ENCODE measurements at regions not wholly inside any gene's neighbourhood (a gene's known extent, or its start where the extent isn't known, plus 50 kb on each side); places are given as distances from the start of the nearest gene placed in this dataset.

- Mint-ChIP-seq H3K27ac (no peak overlapping the region), H3K27me3 (peaks cover 0 to 8% (median 0%) of the 10 kb centered on the region in 5 donors), H3K9me3 (peaks cover 0 to 23% (median 9%) of the 10 kb centered on the region in 11 donors), H3K36me3 (peaks cover 0 to 8% (median 0%) of the 10 kb centered on the region in 5 donors), H3K4me3 (no peak overlapping the region), H3K4me1 (peaks cover 0 to 7% (median 0%) of the 10 kb centered on the region in 7 donors)
- ChIA-PET POLR2A (no interaction called here), CTCF (no interaction called here)
- no peak overlapping the region for H3K4me3 ChIP-seq (ENCODE audit: low read length)
- no peaks in the 10 kb centered on the region for H3K27me3 ChIP-seq (ENCODE audit: control insufficient read depth in 2 of 2, insufficient read depth in 2 of 2, low read length in 2 of 2)
- no peaks in the 10 kb centered on the region for H3K4me1 ChIP-seq (ENCODE audit: control insufficient read depth in 2 of 2, insufficient read depth in 2 of 2, low read length in 2 of 2)
- no peak overlapping the region for H3K27ac ChIP-seq (ENCODE audit: low read depth, low read length)
- ATAC-seq (no peak), DNase-seq (no peak)
- intact Hi-C loops (cut with micrococcal nuclease), result no loop called here
- no peaks in the 10 kb centered on the region for H3K36me3 ChIP-seq (ENCODE audit: control insufficient read depth in 2 of 3, insufficient read depth in 3 of 3, low read length in 3 of 3)
- no peaks in the 10 kb centered on the region for H3K9me3 ChIP-seq (ENCODE audit: control insufficient read depth in 2 of 3, low read length in 3 of 3)
These were observed 193.0 kb downstream of the BTBD3 start for GRCh38 chr20:12110711-12111110.

GRCh38 chr20:12111431-12112088 is 193.9 kb downstream of the BTBD3 start:
- no peak overlapping the region for H3K27ac Mint-ChIP-seq
- H3K9me3 ChIP-seq (ENCODE audit: control insufficient read depth in 2 of 3, low read length in 3 of 3), result no peaks in the 10 kb centered on the region
- H3K9me3 Mint-ChIP-seq, result peaks cover 0 to 21% (median 7%) of the 10 kb centered on the region in 11 donors
- peaks cover 0 to 8% (median 0%) of the 10 kb centered on the region in 5 donors for H3K36me3 Mint-ChIP-seq
- peaks cover 0 to 8% (median 0%) of the 10 kb centered on the region in 5 donors for H3K27me3 Mint-ChIP-seq
- ATAC-seq, result no peak
- H3K27me3 ChIP-seq (ENCODE audit: control insufficient read depth in 2 of 2, insufficient read depth in 2 of 2, low read length in 2 of 2), result no peaks in the 10 kb centered on the region
- peaks cover 0 to 7% (median 0%) of the 10 kb centered on the region in 7 donors for H3K4me1 Mint-ChIP-seq
- H3K4me3 ChIP-seq (ENCODE audit: low read length), result no peak overlapping the region
- no peak overlapping the region for H3K4me3 Mint-ChIP-seq
- H3K4me1 ChIP-seq (ENCODE audit: control insufficient read depth in 2 of 2, insufficient read depth in 2 of 2, low read length in 2 of 2), result no peaks in the 10 kb centered on the region
- no peak overlapping the region for H3K27ac ChIP-seq (ENCODE audit: low read depth, low read length)
- H3K36me3 ChIP-seq (ENCODE audit: control insufficient read depth in 2 of 3, insufficient read depth in 3 of 3, low read length in 3 of 3), result no peaks in the 10 kb centered on the region
- ChIA-PET POLR2A (no interaction called here), CTCF (no interaction called here)
- intact Hi-C loops (cut with micrococcal nuclease), result no loop called here
- no peak for DNase-seq

- Mint-ChIP-seq H3K4me3 (no peak overlapping the region), H3K36me3 (peaks cover 0 to 8% (median 0%) of the 10 kb centered on the region in 5 donors), H3K27me3 (peaks cover 0 to 8% (median 0%) of the 10 kb centered on the region in 5 donors), H3K4me1 (peaks cover 0 to 7% (median 0%) of the 10 kb centered on the region in 7 donors), H3K9me3 (peaks cover 0 to 17% (median 6%) of the 10 kb centered on the region in 11 donors), H3K27ac (no peak overlapping the region)
- Histone ChIP-seq H3K9me3 (ENCODE audit: control insufficient read depth in 2 of 3, low read length in 3 of 3) (no peaks in the 10 kb centered on the region), H3K27me3 (ENCODE audit: control insufficient read depth in 2 of 2, insufficient read depth in 2 of 2, low read length in 2 of 2) (no peaks in the 10 kb centered on the region), H3K36me3 (ENCODE audit: control insufficient read depth in 2 of 3, insufficient read depth in 3 of 3, low read length in 3 of 3) (no peaks in the 10 kb centered on the region), H3K27ac (ENCODE audit: low read depth, low read length) (no peak overlapping the region), H3K4me3 (ENCODE audit: low read length) (no peak overlapping the region), H3K4me1 (ENCODE audit: control insufficient read depth in 2 of 2, insufficient read depth in 2 of 2, low read length in 2 of 2) (no peaks in the 10 kb centered on the region)
- CTCF ChIA-PET, result no interaction called here
- POLR2A ChIA-PET, result no interaction called here
- no peak for ATAC-seq
- no peak for DNase-seq
- intact Hi-C loops (cut with micrococcal nuclease), result no loop called here
These were observed 194.4 kb downstream of the BTBD3 start for GRCh38 chr20:12112089-12112474.

GRCh38 chr20:12112665-12113064 is 195.0 kb downstream of the BTBD3 start:
- intact Hi-C loops (cut with micrococcal nuclease), result no loop called here
- ATAC-seq, result no peak
- no peaks in the 10 kb centered on the region for H3K36me3 ChIP-seq (ENCODE audit: control insufficient read depth in 2 of 3, insufficient read depth in 3 of 3, low read length in 3 of 3)
- ChIA-PET POLR2A (no interaction called here), CTCF (no interaction called here)
- H3K9me3 Mint-ChIP-seq, result peaks cover 0 to 13% (median 5%) of the 10 kb centered on the region in 11 donors
- H3K4me1 Mint-ChIP-seq, result peaks cover 0 to 7% (median 0%) of the 10 kb centered on the region in 7 donors
- peaks cover 0 to 8% (median 0%) of the 10 kb centered on the region in 5 donors for H3K27me3 Mint-ChIP-seq
- no peak overlapping the region for H3K4me3 ChIP-seq (ENCODE audit: low read length)
- H3K9me3 ChIP-seq (ENCODE audit: control insufficient read depth in 2 of 3, low read length in 3 of 3), result no peaks in the 10 kb centered on the region
- no peak overlapping the region for H3K4me3 Mint-ChIP-seq
- H3K36me3 Mint-ChIP-seq, result peaks cover 0 to 8% (median 0%) of the 10 kb centered on the region in 5 donors
- no peak overlapping the region for H3K27ac Mint-ChIP-seq
- no peaks in the 10 kb centered on the region for H3K4me1 ChIP-seq (ENCODE audit: control insufficient read depth in 2 of 2, insufficient read depth in 2 of 2, low read length in 2 of 2)
- DNase-seq, result no peak
- no peaks in the 10 kb centered on the region for H3K27me3 ChIP-seq (ENCODE audit: control insufficient read depth in 2 of 2, insufficient read depth in 2 of 2, low read length in 2 of 2)
- H3K27ac ChIP-seq (ENCODE audit: low read depth, low read length), result no peak overlapping the region

- no peaks in the 10 kb centered on the region for H3K36me3 ChIP-seq (ENCODE audit: control insufficient read depth in 2 of 3, insufficient read depth in 3 of 3, low read length in 3 of 3)
- H3K4me3 Mint-ChIP-seq, result no peak overlapping the region
- H3K27ac ChIP-seq (ENCODE audit: low read depth, low read length), result no peak overlapping the region
- peaks cover 0 to 8% (median 0%) of the 10 kb centered on the region in 5 donors for H3K27me3 Mint-ChIP-seq
- H3K27ac Mint-ChIP-seq, result no peak overlapping the region
- peaks cover 0 to 7% (median 0%) of the 10 kb centered on the region in 7 donors for H3K4me1 Mint-ChIP-seq
- POLR2A ChIA-PET, result no interaction called here
- no peak for DNase-seq
- intact Hi-C loops (cut with micrococcal nuclease), result no loop called here
- CTCF ChIA-PET, result no interaction called here
- no peak for ATAC-seq
- no peaks in the 10 kb centered on the region for H3K4me1 ChIP-seq (ENCODE audit: control insufficient read depth in 2 of 2, insufficient read depth in 2 of 2, low read length in 2 of 2)
- H3K9me3 ChIP-seq (ENCODE audit: control insufficient read depth in 2 of 3, low read length in 3 of 3), result no peaks in the 10 kb centered on the region
- H3K9me3 Mint-ChIP-seq, result peaks cover 0 to 13% (median 5%) of the 10 kb centered on the region in 11 donors
- H3K36me3 Mint-ChIP-seq, result peaks cover 0 to 8% (median 0%) of the 10 kb centered on the region in 5 donors
- no peak overlapping the region for H3K4me3 ChIP-seq (ENCODE audit: low read length)
- H3K27me3 ChIP-seq (ENCODE audit: control insufficient read depth in 2 of 2, insufficient read depth in 2 of 2, low read length in 2 of 2), result no peaks in the 10 kb centered on the region
These were observed 195.4 kb downstream of the BTBD3 start for GRCh38 chr20:12113075-12113467.

GRCh38 chr20:12113468-12114371 is 196.0 kb downstream of the BTBD3 start:
- Histone ChIP-seq H3K9me3 (ENCODE audit: control insufficient read depth in 2 of 3, low read length in 3 of 3) (no peaks in the 10 kb centered on the region), H3K27me3 (ENCODE audit: control insufficient read depth in 2 of 2, insufficient read depth in 2 of 2, low read length in 2 of 2) (no peaks in the 10 kb centered on the region), H3K36me3 (ENCODE audit: control insufficient read depth in 2 of 3, insufficient read depth in 3 of 3, low read length in 3 of 3) (no peaks in the 10 kb centered on the region), H3K4me3 (ENCODE audit: low read length) (no peak overlapping the region), H3K27ac (ENCODE audit: low read depth, low read length) (no peak overlapping the region), H3K4me1 (ENCODE audit: control insufficient read depth in 2 of 2, insufficient read depth in 2 of 2, low read length in 2 of 2) (no peaks in the 10 kb centered on the region)
- no peak overlapping the region for H3K4me3 Mint-ChIP-seq
- ChIA-PET CTCF (no interaction called here), POLR2A (no interaction called here)
- no peak overlapping the region for H3K27ac Mint-ChIP-seq
- intact Hi-C loops (cut with micrococcal nuclease), result no loop called here
- peaks cover 0 to 13% (median 2%) of the 10 kb centered on the region in 11 donors for H3K9me3 Mint-ChIP-seq
- ATAC-seq, result no peak
- H3K36me3 Mint-ChIP-seq, result peaks cover 0 to 8% (median 0%) of the 10 kb centered on the region in 5 donors
- DNase-seq, result no peak
- H3K27me3 Mint-ChIP-seq, result peaks cover 0 to 8% (median 0%) of the 10 kb centered on the region in 5 donors
- H3K4me1 Mint-ChIP-seq, result peaks cover 0 to 7% (median 0%) of the 10 kb centered on the region in 7 donors

Data from naive thymus-derived CD4-positive, alpha-beta T cell (primary cell).